Stimulated activated CD4-positive, alpha-beta T cell treated with anti-CD3 and anti-CD28 coated beads, Interleukin-2, amount 100 ng/mL, for 4 hours (primary cell): ENCODE measurements at regions not wholly inside any gene's neighbourhood (a gene's known extent, or its start where the extent isn't known, plus 50 kb on each side); places are given as distances from the start of the nearest gene placed in this dataset.

Experiments used
- DNase-seq: peaks from one replicate; pipeline ENCODE4 v3.0.0-alpha.2; 2020; ENCODE audit warnings: low read depth

DNA sequence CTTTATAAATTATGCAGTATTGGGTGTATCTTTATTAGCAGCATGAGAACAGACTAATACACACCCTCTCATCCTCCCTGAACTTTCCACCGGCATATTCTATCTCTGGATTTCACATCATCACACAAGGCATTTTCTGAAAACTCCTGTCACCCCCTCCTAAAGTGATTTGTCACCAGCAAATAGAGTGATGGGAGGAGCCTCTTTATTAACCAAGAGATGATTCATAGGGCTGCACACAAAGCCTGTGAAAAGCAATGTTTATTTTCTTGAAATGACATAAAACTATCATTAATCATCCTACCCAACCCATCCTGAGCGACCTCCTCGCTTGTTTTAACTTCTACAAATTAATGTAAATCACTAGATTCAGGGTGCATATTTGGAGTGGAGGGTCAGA lies 394.7 kb upstream of the SULF2 start:
- DNase-seq: no peak

DNA sequence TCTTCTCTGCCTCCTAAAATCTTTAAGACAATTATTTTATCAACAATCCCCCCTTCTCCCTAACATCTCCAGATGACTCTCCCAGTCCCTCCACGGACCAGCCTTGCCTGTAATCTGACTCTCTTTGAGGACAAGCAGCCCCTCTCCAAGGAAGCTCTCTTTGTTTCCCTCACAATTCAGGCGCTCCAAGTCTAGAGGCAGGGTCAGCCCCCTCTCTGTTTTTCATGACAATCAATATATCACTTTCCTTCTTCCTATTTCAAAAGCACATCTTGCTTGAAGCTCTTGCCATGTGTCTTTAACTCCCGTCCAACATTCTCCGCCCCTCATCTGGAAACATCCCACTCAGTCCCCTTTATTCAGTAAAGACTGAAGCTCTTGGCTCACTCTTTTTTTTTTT lies 393.4 kb upstream of the SULF2 start:
- no peak for DNase-seq

GRCh38 chr20:48177058-48177457 lies 391.8 kb upstream of the SULF2 start:
- no peak for DNase-seq

- DNase-seq: no peak
Measured at GRCh38 chr20:48176139-48176538, 390.9 kb upstream of the SULF2 start.

DNA sequence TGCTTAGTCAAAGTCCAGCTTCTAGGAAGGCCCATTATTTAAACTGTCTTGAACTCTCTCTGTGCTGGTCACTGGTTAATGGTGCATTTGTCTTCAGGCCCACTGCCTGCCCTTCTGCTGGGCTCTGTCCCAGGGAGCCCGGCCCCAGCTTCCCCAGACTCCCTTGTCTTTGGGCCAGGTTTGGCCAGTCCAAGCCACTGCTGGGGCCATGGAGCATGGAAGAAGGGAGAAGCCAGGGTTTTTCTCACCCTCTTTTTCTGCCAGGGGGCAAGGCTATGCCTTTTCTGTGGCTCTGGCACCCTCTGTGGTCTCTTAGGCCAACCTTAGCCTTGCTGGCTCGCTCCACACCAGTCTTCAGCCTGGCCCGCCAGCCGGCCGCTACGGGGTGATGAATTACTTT lies 390.0 kb upstream of the SULF2 start:
- DNase-seq: no peak

DNA sequence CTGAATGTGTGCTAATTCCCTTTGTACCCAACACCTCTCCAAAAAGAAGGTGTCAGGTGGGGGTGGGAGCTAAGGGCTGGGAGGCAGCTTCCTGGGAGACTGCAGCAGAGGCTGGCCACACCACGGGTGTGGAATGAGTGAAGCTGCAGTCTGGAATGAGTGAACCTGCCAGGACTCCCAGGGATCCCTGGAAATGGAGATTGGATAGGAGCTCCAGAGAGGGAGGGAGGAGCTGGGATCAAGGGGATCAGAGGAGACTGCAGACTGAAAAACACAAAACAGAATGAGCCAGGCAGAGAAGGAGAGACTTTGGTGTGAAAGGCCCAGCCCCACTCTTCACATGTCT lies 387.0 kb upstream of the SULF2 start:
- DNase-seq: no peak

GRCh38 chr20:48171626-48172356 lies 386.5 kb upstream of the SULF2 start:
- DNase-seq: no peak

GRCh38 chr20:48171071-48171470 lies 385.8 kb upstream of the SULF2 start:
- no peak for DNase-seq

GRCh38 chr20:48170625-48171024 lies 385.3 kb upstream of the SULF2 start:
- no peak for DNase-seq

DNA sequence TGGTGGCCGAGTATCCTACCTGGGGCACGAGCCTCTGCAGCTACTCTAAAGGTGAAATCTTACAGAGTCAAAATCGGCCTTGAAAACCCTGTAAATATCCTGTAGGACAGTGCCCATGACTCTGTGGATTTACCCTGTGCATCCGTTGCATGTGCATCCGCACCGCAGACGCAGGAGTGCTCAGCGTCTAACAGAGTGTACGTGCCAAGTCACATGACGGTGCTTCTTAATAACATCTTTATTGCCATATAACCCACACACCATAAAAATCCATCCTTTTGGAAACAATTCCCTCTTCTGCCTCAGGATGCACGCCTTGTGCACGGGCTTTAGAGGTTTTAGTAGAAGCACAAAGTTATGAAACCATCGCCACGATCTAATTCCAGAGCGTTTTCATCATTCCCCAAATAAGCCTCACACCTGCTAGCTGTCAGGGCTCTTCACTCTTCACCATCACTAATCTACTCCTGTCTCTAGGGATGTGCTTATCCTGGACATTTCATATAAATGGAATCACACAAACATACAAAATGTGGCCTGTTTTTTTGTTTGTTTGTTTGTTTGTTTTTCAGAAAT lies 384.5 kb upstream of the SULF2 start:
- DNase-seq: no peak

GRCh38 chr20:48166082-48166835 lies 381.0 kb upstream of the SULF2 start:
- DNase-seq: no peak

DNA sequence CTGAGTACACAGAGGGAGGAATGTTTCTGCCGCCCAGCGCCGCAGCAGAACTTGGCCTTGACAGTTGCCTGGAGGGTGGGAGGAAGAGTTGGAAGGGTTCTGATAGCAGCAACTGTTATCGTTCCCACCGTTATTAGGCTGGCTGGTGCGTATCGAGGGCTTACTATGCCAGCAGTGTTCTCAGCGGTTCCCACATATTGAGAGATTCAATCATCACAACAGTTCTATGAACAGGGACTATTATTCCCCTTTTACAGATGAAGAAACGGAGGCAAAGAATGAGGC lies 380.1 kb upstream of the SULF2 start:
- no peak for DNase-seq

DNA sequence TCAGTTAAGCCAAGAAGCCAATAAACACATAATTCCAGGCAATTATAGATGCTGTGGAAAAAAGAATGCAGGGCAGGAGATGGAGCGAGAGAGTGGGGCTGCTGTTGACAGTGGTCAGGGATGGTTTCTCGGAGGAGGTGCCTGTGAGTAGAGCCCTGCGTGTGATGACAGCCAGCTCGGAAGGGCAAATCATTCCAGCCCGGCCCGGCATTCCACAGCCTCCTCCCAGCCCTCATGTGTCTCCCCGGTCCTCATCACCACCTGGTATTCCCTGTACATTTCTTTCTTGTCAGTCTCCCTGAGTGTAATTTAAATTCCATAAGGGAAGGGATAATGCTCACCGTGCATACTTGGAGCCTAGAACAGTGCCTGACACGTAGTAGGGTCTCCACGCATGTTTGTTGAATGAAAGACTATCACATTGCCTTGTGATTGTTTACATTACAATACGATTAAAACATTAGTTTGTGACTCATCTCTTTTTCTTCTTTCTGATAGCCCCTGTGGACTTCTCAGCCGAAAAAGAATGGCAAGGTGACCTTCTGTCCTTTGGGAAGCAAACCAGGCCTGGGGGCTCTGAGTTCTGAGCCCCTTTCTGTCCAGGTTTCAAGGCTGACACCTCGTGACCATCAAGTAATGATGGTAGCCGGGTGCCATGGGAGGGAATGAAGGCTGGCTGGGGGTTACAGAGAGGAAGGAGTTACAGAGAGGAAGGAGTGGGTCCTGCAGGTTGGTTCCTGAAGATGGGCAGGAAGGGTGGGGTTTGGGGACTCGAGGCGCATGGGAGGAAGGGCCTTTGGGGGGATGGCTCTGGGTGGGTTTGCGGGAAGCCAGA lies 379.5 kb upstream of the SULF2 start:
- DNase-seq: no peak

DNA sequence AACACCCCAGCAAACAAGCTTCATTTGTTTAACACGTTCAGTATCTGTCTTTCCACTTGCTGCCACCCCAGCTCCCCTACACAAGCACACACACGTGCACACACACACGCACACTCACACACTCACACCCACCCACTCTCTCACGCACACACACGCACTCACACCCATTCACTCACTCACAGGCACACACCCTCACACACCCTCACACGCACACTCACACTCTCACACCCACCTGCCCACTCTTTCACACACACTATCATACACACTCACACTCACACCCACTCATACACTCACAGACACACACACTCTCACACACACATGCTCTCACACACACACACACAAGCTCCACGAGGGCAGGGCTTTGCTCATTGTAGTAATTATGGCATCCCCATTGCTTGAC lies 378.8 kb upstream of the SULF2 start:
- no peak for DNase-seq

DNA sequence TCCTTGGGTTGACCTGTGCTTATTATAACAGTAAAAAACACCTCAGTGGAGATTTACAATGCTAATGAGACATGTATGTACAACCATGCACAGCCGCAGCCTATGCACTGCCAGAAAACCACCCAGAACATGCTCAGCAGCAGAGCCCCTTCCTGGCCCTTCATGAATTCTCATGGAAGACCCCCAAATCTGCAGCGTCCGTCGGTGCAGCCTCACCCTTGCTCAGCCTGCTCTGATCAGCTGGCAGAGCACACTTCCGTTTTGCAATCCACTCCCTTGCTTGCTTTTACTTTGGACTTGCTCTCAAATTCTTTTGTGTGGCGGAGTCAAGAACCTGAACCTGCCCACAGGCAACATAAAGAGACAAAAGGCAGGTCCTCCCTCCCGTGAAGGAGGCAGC lies 378.2 kb upstream of the SULF2 start:
- no peak for DNase-seq

- DNase-seq: no peak
Measured at GRCh38 chr20:48162621-48163020, 377.3 kb upstream of the SULF2 start.

DNA sequence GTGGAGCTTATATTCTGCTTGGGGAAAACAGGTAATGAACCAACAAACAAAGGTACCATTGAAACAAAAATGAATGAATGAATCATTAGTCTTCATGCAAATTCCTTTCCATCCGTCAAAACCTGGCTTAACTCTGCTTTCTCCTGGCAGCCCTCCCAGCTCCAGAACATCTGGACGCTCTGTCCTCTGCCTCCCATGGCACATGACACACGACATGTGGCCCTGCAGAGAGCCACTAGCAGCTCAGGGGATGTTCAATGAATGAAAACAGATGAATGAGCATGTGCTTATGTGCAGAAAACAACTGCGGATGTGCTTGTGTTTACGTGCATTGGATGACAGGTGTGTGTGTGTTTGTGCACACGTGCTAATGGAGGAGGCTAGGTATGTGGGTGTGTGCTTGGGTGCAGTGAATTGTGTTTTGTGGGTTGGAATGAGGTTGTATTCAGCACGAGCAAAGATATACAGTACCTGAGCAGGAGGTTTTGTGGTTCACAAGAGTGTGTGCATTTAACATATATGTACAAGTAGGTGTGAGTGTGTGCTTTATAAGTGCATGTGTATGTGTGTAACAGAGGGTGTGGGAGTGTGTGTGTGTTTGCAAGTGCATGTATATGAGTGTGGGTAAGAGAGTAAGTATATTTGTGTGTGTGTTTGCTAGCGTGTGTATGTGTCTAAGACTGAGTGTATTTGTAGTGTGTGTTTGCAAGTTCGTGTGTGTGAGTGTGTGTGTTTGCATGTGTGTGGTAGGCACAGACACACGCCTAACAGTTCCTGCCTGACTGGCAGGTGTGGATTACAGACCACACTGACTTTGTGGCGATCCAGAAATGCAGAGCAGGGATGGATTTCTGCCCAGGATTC lies 374.1 kb upstream of the SULF2 start:
- no peak for DNase-seq

GRCh38 chr20:48158014-48158413 lies 372.7 kb upstream of the SULF2 start:
- DNase-seq: no peak

GRCh38 chr20:48156951-48157700 lies 371.8 kb upstream of the SULF2 start:
- DNase-seq: no peak

DNA sequence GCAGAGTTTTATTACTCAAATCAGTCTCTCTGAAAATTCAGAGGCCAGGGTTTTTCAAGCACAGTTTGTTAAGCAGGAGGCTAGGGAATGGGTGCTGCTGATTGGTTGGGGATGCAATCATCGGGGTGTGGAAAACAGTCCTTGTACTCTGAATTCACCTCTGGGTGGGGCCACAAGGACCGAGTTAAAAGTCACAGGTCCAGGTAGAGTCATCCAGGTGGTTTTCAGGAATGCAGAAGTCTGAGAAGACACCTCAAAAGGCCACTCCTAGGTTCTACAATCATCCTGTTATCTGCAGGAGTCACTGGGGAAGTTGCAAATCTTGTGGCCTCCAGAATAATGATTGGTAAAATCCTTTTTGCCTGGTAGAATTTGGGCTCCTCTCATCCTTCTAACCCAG lies 371.2 kb upstream of the SULF2 start:
- no peak for DNase-seq

GRCh38 chr20:48155268-48155667 lies 370.0 kb upstream of the SULF2 start:
- DNase-seq: no peak
